Mesodermal cell (in vitro differentiated cells): ENCODE measurements at regions not wholly inside any gene's neighbourhood (a gene's known extent, or its start where the extent isn't known, plus 50 kb on each side); places are given as distances from the start of the nearest gene placed in this dataset.

Experiments
- H3K27ac ChIP-seq: 2 replicates; pipeline ENCODE4 v1.7.0; 2013; ENCODE audit warnings: mild to moderate bottlenecking, low read depth, low read length, moderate library complexity; ENCODE audit not compliant: severe bottlenecking
- H3K36me3 ChIP-seq: 2 replicates; pipeline ENCODE4 v1.7.1; 2013; ENCODE audit warnings: mild to moderate bottlenecking, low read length, moderate library complexity; ENCODE audit not compliant: control insufficient read depth, insufficient read depth
- H3K4me1 ChIP-seq: one replicate; pipeline ENCODE4 v1.7.1; 2013; ENCODE audit warnings: mild to moderate bottlenecking, low read length; ENCODE audit not compliant: insufficient read depth, control insufficient read depth, poor library complexity, severe bottlenecking
- H3K4me3 ChIP-seq: 2 replicates; pipeline ENCODE4 v1.7.0; 2013; ENCODE audit warnings: low read length, control low read depth, mild to moderate bottlenecking; ENCODE audit not compliant: insufficient read depth, poor library complexity, severe bottlenecking; ENCODE audit errors: extremely low read depth
- H3K9me3 ChIP-seq: 2 replicates; pipeline ENCODE4 v1.7.1; 2013; ENCODE audit warnings: mild to moderate bottlenecking, low read length, moderate library complexity; ENCODE audit not compliant: control insufficient read depth
- WGBS, 2 experiments: methylation state at CpG; one replicate each; pipeline ENCODE4 v1.1.5; 2013; ENCODE audit warnings: missing lambda C conversion rate in 2 of 2; ENCODE audit not compliant: insufficient coverage in 2 of 2; 5-methylcytosine and 5-hydroxymethylcytosine counted together

GRCh38 chr2:226040344-226040900, 640.9 kb downstream of the NYAP2 start:
- Histone ChIP-seq H3K4me3 (no peak overlapping the region), H3K27ac (no peak overlapping the region), H3K9me3 (no peaks in the 10 kb centered on the region), H3K36me3 (no peaks in the 10 kb centered on the region), H3K4me1 (no peaks in the 10 kb centered on the region)
- 91 to 94% methylated on average over 2 of the region's 2 CpGs for whole genome bisulfite sequencing, 2 experiments

GRCh38 chr2:226037526-226037925, 638.0 kb downstream of the NYAP2 start:
- no peaks in the 10 kb centered on the region for H3K36me3 ChIP-seq
- no peak overlapping the region for H3K27ac ChIP-seq
- H3K4me1 ChIP-seq: peaks cover 1% of the 10 kb centered on the region
- no peaks in the 10 kb centered on the region for H3K9me3 ChIP-seq
- WGBS, 2 experiments: 78 to 92% methylated on average over 1 of the region's 2 CpGs
- H3K4me3 ChIP-seq: no peak overlapping the region

GRCh38 chr2:226031647-226032501, 632.4 kb downstream of the NYAP2 start:
- 8 to 18% methylated on average over 4 to 5 of the region's 6 CpGs for WGBS, 2 experiments
- Histone ChIP-seq H3K36me3 (no peaks in the 10 kb centered on the region), H3K9me3 (no peaks in the 10 kb centered on the region), H3K4me3 (peak overlapping the region; percentile 49), H3K4me1 (peaks cover 21% of the 10 kb centered on the region), H3K27ac (peak overlapping the region; percentile 98)

GRCh38 chr2:226030788-226031646, 631.5 kb downstream of the NYAP2 start:
- 0% methylated on average over 20 to 21 of the region's 34 CpGs for WGBS, 2 experiments
- Histone ChIP-seq H3K4me1 (peaks cover 21% of the 10 kb centered on the region), H3K9me3 (no peaks in the 10 kb centered on the region), H3K36me3 (no peaks in the 10 kb centered on the region), H3K27ac (peak overlapping the region; percentile 98), H3K4me3 (peak overlapping the region; percentile 49)

GRCh38 chr2:226030369-226030768, 630.9 kb downstream of the NYAP2 start:
- WGBS, 2 experiments: no CpG with 5 or more reads among the region's 8 CpGs
- Histone ChIP-seq H3K9me3 (no peaks in the 10 kb centered on the region), H3K36me3 (no peaks in the 10 kb centered on the region), H3K4me3 (peak overlapping the region; percentile 49), H3K4me1 (peaks cover 21% of the 10 kb centered on the region), H3K27ac (peak overlapping the region; percentile 98)

GRCh38 chr2:226023946-226024345, 624.4 kb downstream of the NYAP2 start:
- H3K27ac ChIP-seq: no peak overlapping the region
- H3K4me3 ChIP-seq: no peak overlapping the region
- H3K9me3 ChIP-seq: peaks cover 2% of the 10 kb centered on the region
- no peaks in the 10 kb centered on the region for H3K36me3 ChIP-seq
- H3K4me1 ChIP-seq: no peaks in the 10 kb centered on the region

GRCh38 chr2:226023383-226023782, 623.9 kb downstream of the NYAP2 start:
- H3K4me1 ChIP-seq: no peaks in the 10 kb centered on the region
- WGBS, 2 experiments: 58% methylated on average over 4 of the region's 5 CpGs; no CpG with 5 or more reads in 1 of the 2 experiments
- H3K4me3 ChIP-seq: no peak overlapping the region
- H3K9me3 ChIP-seq: peaks cover 6% of the 10 kb centered on the region
- no peaks in the 10 kb centered on the region for H3K36me3 ChIP-seq
- H3K27ac ChIP-seq: no peak overlapping the region

- Histone ChIP-seq H3K9me3 (peaks cover 10% of the 10 kb centered on the region), H3K4me1 (no peaks in the 10 kb centered on the region), H3K4me3 (no peak overlapping the region), H3K27ac (no peak overlapping the region), H3K36me3 (no peaks in the 10 kb centered on the region)
- WGBS, 2 experiments: 83% methylated on average over 1 of the region's 1 CpG; no CpG with 5 or more reads in 1 of the 2 experiments
Measured at GRCh38 chr2:226020956-226021355, 621.4 kb downstream of the NYAP2 start.

GRCh38 chr2:226020176-226020575, 620.7 kb downstream of the NYAP2 start:
- H3K9me3 ChIP-seq: peaks cover 10% of the 10 kb centered on the region
- no peaks in the 10 kb centered on the region for H3K36me3 ChIP-seq
- no peak overlapping the region for H3K27ac ChIP-seq
- H3K4me1 ChIP-seq: no peaks in the 10 kb centered on the region
- no peak overlapping the region for H3K4me3 ChIP-seq

GRCh38 chr2:226018641-226019040, 619.1 kb downstream of the NYAP2 start:
- peaks cover 7% of the 10 kb centered on the region for H3K9me3 ChIP-seq
- no peak overlapping the region for H3K4me3 ChIP-seq
- no peak overlapping the region for H3K27ac ChIP-seq
- no peaks in the 10 kb centered on the region for H3K36me3 ChIP-seq
- WGBS, 2 experiments: 71 to 100% methylated on average over 1 of the region's 2 CpGs
- H3K4me1 ChIP-seq: no peaks in the 10 kb centered on the region
